DND-41 (cell line): ENCODE measurements at regions not wholly inside any gene's neighbourhood (a gene's known extent, or its start where the extent isn't known, plus 50 kb on each side); places are given as distances from the start of the nearest gene placed in this dataset.

Experiments
- ATAC-seq: fragments of 200-7000 bp; cut with Tn5 transposase; 3 replicates; pipeline ENCODE4 v1.9.1; 2021; ENCODE audit warnings: low read depth; ENCODE audit not compliant: insufficient read depth
- DNase-seq: peaks from one replicate; pipeline ENCODE4 v3.0.0-alpha.2; 2020
- H2AFZ ChIP-seq: 2 replicates; pipeline ENCODE4 v1.6.0; 2012; ENCODE audit warnings: low read depth, low read length
- H3K27ac ChIP-seq: 2 replicates; pipeline ENCODE4 v1.5.1; 2012; ENCODE audit warnings: low read length, inconsistent platforms
- H3K27me3 ChIP-seq: fragments of 200-600 bp; sonication (generic); 2 replicates; pipeline ENCODE4 v1.6.0; 2012; ENCODE audit warnings: low read length, mild to moderate bottlenecking, inconsistent platforms; ENCODE audit not compliant: insufficient read depth, poor library complexity
- H3K36me3 ChIP-seq: 2 replicates; pipeline ENCODE4 v1.5.1; 2012; ENCODE audit warnings: low read length, inconsistent platforms; ENCODE audit not compliant: insufficient read depth
- H3K4me1 ChIP-seq: 2 replicates; pipeline ENCODE4 v1.5.1; 2012; ENCODE audit warnings: mild to moderate bottlenecking, low read length; ENCODE audit not compliant: insufficient read depth
- H3K4me2 ChIP-seq: 2 replicates; pipeline ENCODE4 v1.6.0; 2012; ENCODE audit warnings: mild to moderate bottlenecking, moderate library complexity, low read length, inconsistent platforms; ENCODE audit not compliant: insufficient read depth
- H3K4me3 ChIP-seq, 2 experiments: fragments of 200-600 bp in 1 of 2; shearing (Covaris generic) in 1 of 2; 2 replicates each; pipeline ENCODE4 v1.5.1; 2012 to 2016; ENCODE audit warnings: inconsistent platforms in 2 of 2, low read length in 2 of 2, mild to moderate bottlenecking in 2 of 2, low read depth in 1 of 2, moderate library complexity in 1 of 2
- H3K79me2 ChIP-seq: 2 replicates; pipeline ENCODE4 v1.6.0; 2012; ENCODE audit warnings: low read length, inconsistent platforms; ENCODE audit not compliant: insufficient read depth
- H3K9ac ChIP-seq: 2 replicates; pipeline ENCODE4 v1.6.0; 2012; ENCODE audit warnings: low read depth, mild to moderate bottlenecking, inconsistent platforms, low read length, moderate library complexity
- H3K9me3 ChIP-seq: 2 replicates; pipeline ENCODE4 v1.5.1; 2012; ENCODE audit warnings: low read length, moderate library complexity, mild to moderate bottlenecking, inconsistent platforms; ENCODE audit not compliant: insufficient read depth, severe bottlenecking
- H4K20me1 ChIP-seq: 2 replicates; pipeline ENCODE4 v1.6.0; 2012; ENCODE audit warnings: low read length; ENCODE audit not compliant: insufficient read depth
- EZH2 ChIP-seq: IDR thresholded peaks from 3 replicates; pipeline ENCODE4 v1.6.1; 2012; ENCODE audit warnings: borderline replicate concordance, low read depth, mild to moderate bottlenecking, moderate library complexity, low read length, inconsistent platforms; ENCODE audit not compliant: severe bottlenecking
- TF ChIP-seq, protein P1 (sequence below): IDR thresholded peaks from 2 replicates; pipeline ENCODE4 v1.5.1; 2012; ENCODE audit warnings: borderline replicate concordance, low read length, moderate library complexity, mild to moderate bottlenecking; ENCODE audit not compliant: poor library complexity, severe bottlenecking; ENCODE audit errors: extremely low read depth

DNA sequence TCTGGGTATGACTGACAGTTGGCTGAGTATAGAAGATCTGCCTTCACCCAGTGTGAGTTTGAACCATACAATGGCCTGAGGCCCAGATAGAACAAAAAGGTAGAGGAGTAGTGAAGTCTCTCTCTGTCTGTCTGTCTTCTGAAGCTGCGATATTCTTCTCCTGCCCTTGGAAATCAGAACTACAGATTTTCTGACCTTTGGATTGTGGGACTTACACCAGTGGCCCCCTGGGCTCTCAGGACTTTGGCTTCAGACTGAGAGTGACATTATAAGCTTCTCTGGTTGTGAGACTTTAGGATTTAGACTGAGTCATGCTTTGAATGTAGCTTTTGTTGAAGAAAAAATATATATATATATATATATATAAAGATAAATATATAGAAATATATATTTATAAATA is 1235.0 kb upstream of the ADGRL4 start:
- Histone ChIP-seq H3K9ac (no peak overlapping the region), H2AFZ (no peak overlapping the region), H3K4me1 (no peaks in the 10 kb centered on the region), H3K27ac (no peak overlapping the region), H3K79me2 (no peaks in the 10 kb centered on the region), H3K27me3 (no peaks in the 10 kb centered on the region), H3K9me3 (peaks cover 2% of the 10 kb centered on the region), H4K20me1 (no peaks in the 10 kb centered on the region), H3K4me2 (no peak overlapping the region), H3K4me3 (no peak overlapping the region), H3K36me3 (no peaks in the 10 kb centered on the region)
- TF ChIP-seq EZH2: no peak
- TF ChIP-seq, protein P1, sequence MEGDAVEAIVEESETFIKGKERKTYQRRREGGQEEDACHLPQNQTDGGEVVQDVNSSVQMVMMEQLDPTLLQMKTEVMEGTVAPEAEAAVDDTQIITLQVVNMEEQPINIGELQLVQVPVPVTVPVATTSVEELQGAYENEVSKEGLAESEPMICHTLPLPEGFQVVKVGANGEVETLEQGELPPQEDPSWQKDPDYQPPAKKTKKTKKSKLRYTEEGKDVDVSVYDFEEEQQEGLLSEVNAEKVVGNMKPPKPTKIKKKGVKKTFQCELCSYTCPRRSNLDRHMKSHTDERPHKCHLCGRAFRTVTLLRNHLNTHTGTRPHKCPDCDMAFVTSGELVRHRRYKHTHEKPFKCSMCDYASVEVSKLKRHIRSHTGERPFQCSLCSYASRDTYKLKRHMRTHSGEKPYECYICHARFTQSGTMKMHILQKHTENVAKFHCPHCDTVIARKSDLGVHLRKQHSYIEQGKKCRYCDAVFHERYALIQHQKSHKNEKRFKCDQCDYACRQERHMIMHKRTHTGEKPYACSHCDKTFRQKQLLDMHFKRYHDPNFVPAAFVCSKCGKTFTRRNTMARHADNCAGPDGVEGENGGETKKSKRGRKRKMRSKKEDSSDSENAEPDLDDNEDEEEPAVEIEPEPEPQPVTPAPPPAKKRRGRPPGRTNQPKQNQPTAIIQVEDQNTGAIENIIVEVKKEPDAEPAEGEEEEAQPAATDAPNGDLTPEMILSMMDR: no peak
- DNase-seq (no peak), ATAC-seq (no peak)

DNA sequence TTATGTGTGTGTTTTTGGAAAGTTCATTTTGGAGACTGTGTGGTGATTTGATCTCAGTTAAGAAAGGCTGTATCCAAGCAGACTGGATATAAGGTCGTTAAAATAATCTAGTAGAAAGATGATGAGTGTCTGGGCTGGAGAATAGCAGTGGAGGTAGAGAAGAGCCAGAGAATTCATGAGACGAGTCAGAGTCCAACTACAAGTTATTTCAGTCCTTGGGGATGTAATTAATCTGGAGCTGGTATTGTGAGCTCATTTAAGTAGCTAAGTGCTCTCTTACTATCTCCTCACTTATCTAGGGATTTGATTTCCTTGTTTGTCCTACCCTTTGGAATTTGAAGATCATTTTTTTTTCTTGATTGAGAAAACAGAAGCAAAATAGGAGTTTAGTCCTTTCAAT is 1219.0 kb upstream of the ADGRL4 start:
- Histone ChIP-seq H3K4me3 (no peak overlapping the region), H2AFZ (no peak overlapping the region), H3K9ac (no peak overlapping the region), H3K9me3 (no peaks in the 10 kb centered on the region), H3K36me3 (no peaks in the 10 kb centered on the region), H3K4me2 (no peak overlapping the region), H3K79me2 (no peaks in the 10 kb centered on the region), H3K4me1 (no peaks in the 10 kb centered on the region), H3K27ac (no peak overlapping the region), H3K27me3 (no peaks in the 10 kb centered on the region), H4K20me1 (no peaks in the 10 kb centered on the region)
- ATAC-seq (no peak), DNase-seq (no peak)
- TF ChIP-seq EZH2: no peak
- TF ChIP-seq, protein P1: no peak

DNA sequence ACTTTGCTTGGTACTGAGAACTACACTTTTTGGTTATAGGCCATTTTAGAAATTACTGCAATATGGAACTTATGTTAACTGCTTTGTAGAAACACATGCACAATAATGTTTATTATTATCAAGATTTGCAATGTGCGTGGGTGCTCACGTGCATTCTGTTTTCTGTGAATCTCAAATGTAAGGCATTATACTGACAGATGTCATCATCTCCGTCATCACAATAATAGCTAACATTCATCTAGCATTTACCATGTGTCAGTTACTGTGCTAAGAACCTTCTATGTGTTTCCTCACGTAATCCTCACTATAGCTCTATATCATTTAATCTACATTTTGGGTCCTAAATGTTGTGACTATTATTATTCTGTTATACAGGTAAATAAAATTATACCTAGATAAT is 1214.8 kb upstream of the ADGRL4 start:
- H3K79me2 ChIP-seq: no peaks in the 10 kb centered on the region
- H3K4me3 ChIP-seq: no peak overlapping the region
- no peak overlapping the region for H3K4me2 ChIP-seq
- H3K27me3 ChIP-seq: no peaks in the 10 kb centered on the region
- TF ChIP-seq, protein P1: no peak
- no peak for TF ChIP-seq EZH2
- H3K9ac ChIP-seq: no peak overlapping the region
- H3K9me3 ChIP-seq: no peaks in the 10 kb centered on the region
- ATAC-seq (no peak), DNase-seq (no peak)
- H3K4me1 ChIP-seq: no peaks in the 10 kb centered on the region
- no peak overlapping the region for H2AFZ ChIP-seq
- no peak overlapping the region for H3K27ac ChIP-seq
- H3K36me3 ChIP-seq: no peaks in the 10 kb centered on the region
- no peaks in the 10 kb centered on the region for H4K20me1 ChIP-seq

GRCh38 chr1:80218112-80218511 is 1211.6 kb upstream of the ADGRL4 start:
- Histone ChIP-seq H3K4me3 (no peak overlapping the region), H3K27ac (no peak overlapping the region), H3K4me2 (no peak overlapping the region), H2AFZ (no peak overlapping the region), H3K79me2 (no peaks in the 10 kb centered on the region), H3K9me3 (no peaks in the 10 kb centered on the region), H3K4me1 (no peaks in the 10 kb centered on the region), H4K20me1 (no peaks in the 10 kb centered on the region), H3K27me3 (no peaks in the 10 kb centered on the region), H3K9ac (no peak overlapping the region), H3K36me3 (no peaks in the 10 kb centered on the region)
- ATAC-seq: no peak
- no peak for TF ChIP-seq EZH2
- TF ChIP-seq, protein P1: peak; percentile 41
- DNase-seq: no peak
